ENCODE measurements at regions not wholly inside any gene's neighbourhood (a gene's known extent, or its start where the extent isn't known, plus 50 kb on each side); places are given as distances from the start of the nearest gene placed in this dataset.

- intact Hi-C loops (cut with DNase I), result no loop called here
- H3K4me3 ChIP-seq, result no peak overlapping the region
- TF ChIP-seq CTCF (IDR thresholded peaks at IDR 0.05), result no peak
- H3K36me3 ChIP-seq, result no peaks in the 10 kb centered on the region
- no peaks in the 10 kb centered on the region for H3K9me3 ChIP-seq
- DNase-seq (ENCODE audit: low spot score in 2 of 2), result no peak
- no peak overlapping the region for H3K27ac ChIP-seq
- H3K27me3 ChIP-seq, result no peaks in the 10 kb centered on the region
- no peaks in the 10 kb centered on the region for H3K4me1 ChIP-seq
These were observed 489.7 kb upstream of the CNKSR2 start for GRCh38 chrX:20884565-20884964.

GRCh38 chrX:20863649-20864048 is 510.6 kb upstream of the CNKSR2 start:
- TF ChIP-seq CTCF (IDR thresholded peaks at IDR 0.05), result no peak
- no peak overlapping the region for H3K27ac ChIP-seq

GRCh38 chrX:20861113-20861512 is 513.1 kb upstream of the CNKSR2 start:
- Histone ChIP-seq H3K4me1 (no peaks in the 10 kb centered on the region), H3K36me3 (no peaks in the 10 kb centered on the region), H3K27me3 (no peaks in the 10 kb centered on the region), H3K9me3 (peaks cover 0 to 15% of the 10 kb centered on the region in 2 donors), H3K27ac (no peak overlapping the region), H3K4me3 (no peak overlapping the region)
- DNase-seq (ENCODE audit: low spot score in 2 of 2), result no peak
- TF ChIP-seq CTCF (IDR thresholded peaks at IDR 0.05), result no peak
- intact Hi-C loops (cut with DNase I), result no loop called here

More at GRCh38 chrX:20863649-20864048, 510.6 kb upstream of the CNKSR2 start:
- H3K36me3 ChIP-seq, result no peaks in the 10 kb centered on the region
- H3K4me3 ChIP-seq, result no peak overlapping the region
- intact Hi-C loops (cut with DNase I), result no loop called here
- peaks cover 0 to 15% of the 10 kb centered on the region in 2 donors for H3K9me3 ChIP-seq
- no peaks in the 10 kb centered on the region for H3K4me1 ChIP-seq
- H3K27me3 ChIP-seq, result no peaks in the 10 kb centered on the region
- DNase-seq (ENCODE audit: low spot score in 2 of 2), result no peak

- no peak for TF ChIP-seq CTCF (IDR thresholded peaks at IDR 0.05)
- Histone ChIP-seq H3K27me3 (no peaks in the 10 kb centered on the region), H3K36me3 (no peaks in the 10 kb centered on the region), H3K9me3 (peaks cover 0 to 15% of the 10 kb centered on the region in 2 donors), H3K4me3 (no peak overlapping the region), H3K27ac (no peak overlapping the region), H3K4me1 (no peaks in the 10 kb centered on the region)
- DNase-seq (ENCODE audit: low spot score in 2 of 2), result no peak
- intact Hi-C loops (cut with DNase I), result no loop called here
These were observed 516.5 kb upstream of the CNKSR2 start for GRCh38 chrX:20857746-20858145.

GRCh38 chrX:20838477-20838876 is 535.7 kb upstream of the CNKSR2 start:
- Histone ChIP-seq H3K27ac (no peak overlapping the region), H3K4me3 (no peak overlapping the region), H3K36me3 (no peaks in the 10 kb centered on the region), H3K27me3 (no peaks in the 10 kb centered on the region), H3K9me3 (no peaks in the 10 kb centered on the region), H3K4me1 (no peaks in the 10 kb centered on the region)
- TF ChIP-seq CTCF (IDR thresholded peaks at IDR 0.05), result no peak
- no peak for DNase-seq (ENCODE audit: low spot score in 2 of 2)
- intact Hi-C loops (cut with DNase I), result no loop called here
